SK-N-MC (cell line): ENCODE measurements at regions not wholly inside any gene's neighbourhood (a gene's known extent, or its start where the extent isn't known, plus 50 kb on each side); places are given as distances from the start of the nearest gene placed in this dataset.

Experiments
- EZH2 ChIP-seq: fragments of 200-600 bp; sonication (generic); IDR thresholded peaks from one replicate; pipeline ENCODE4 v1.6.1; 2017; ENCODE audit warnings: antibody characterized with exemption
- FOXP2 ChIP-seq: optimal IDR thresholded peaks from 2 replicates; pipeline ENCODE3; 2011; ENCODE audit warnings: mild to moderate bottlenecking, moderate library complexity; ENCODE audit not compliant: insufficient read depth; ENCODE audit errors: extremely low read length, control extremely low read depth

DNA sequence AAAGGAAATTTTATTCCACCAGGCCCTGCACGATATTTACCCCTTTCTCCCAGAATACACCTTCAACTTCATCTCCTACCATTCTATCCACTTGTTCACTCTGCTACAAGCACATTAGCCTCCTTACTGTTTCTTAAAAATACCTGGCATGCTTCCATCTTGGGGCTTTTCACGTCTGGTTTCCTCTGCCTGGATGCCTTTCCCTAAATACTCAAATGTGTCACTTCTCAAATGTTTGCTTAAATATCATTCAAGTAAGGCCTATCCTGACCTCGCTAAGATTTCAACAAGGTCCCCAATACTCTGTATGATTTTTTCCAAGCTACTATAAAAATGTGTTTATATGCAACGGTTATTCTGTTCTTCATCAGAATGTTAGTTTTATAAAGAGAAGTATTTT, 433.0 kb upstream of the CHAC2 start:
- TF ChIP-seq EZH2: no peak
- TF ChIP-seq FOXP2: no peak
